ENCODE measurements at regions not wholly inside any gene's neighbourhood (a gene's known extent, or its start where the extent isn't known, plus 50 kb on each side); places are given as distances from the start of the nearest gene placed in this dataset.

GRCh38 chr1:218869276-218869675 is 304.4 kb upstream of the LYPLAL1 start:
- Histone ChIP-seq H3K9me3 (ENCODE audit: insufficient read depth in 2 of 2, low read depth in 1 of 2, low read length in 1 of 2) (no peaks in the 10 kb centered on the region), H3K4ac (replicated peaks; ENCODE audit: insufficient read length, low read depth, low read length) (no peak overlapping the region), H2BK15ac (ENCODE audit: low read length) (no peak overlapping the region), H2BK20ac (ENCODE audit: low read length) (no peak overlapping the region), H3K4me2 (ENCODE audit: insufficient read depth in 1 of 2, low read depth in 2 of 2, low read length in 2 of 2) (no peak overlapping the region), H3K36me3 (ENCODE audit: control insufficient read depth in 2 of 4, insufficient read depth in 4 of 4, low read length in 3 of 4) (no peaks in the 10 kb centered on the region), H4K8ac (ENCODE audit: extremely low read depth, insufficient read depth, low read length) (no peak overlapping the region), H4K20me1 (replicated peaks in 1 of 2; ENCODE audit: control insufficient read depth in 1 of 2, insufficient read depth in 2 of 2, low read length in 2 of 2) (no peaks in the 10 kb centered on the region), H3K27ac (ENCODE audit: low read depth, low read length) (no peak overlapping the region), H2AK5ac (ENCODE audit: low read depth, low read length) (no peak overlapping the region), H4K91ac (replicated peaks; ENCODE audit: insufficient read length, low read length) (no peak overlapping the region), H3K23me2 (ENCODE audit: low read depth, low read length) (no peaks in the 10 kb centered on the region), H3K56ac (replicated peaks; ENCODE audit: insufficient read length, low read depth, low read length) (no peak overlapping the region), H3K79me2 (ENCODE audit: control insufficient read depth in 1 of 2, insufficient read depth in 2 of 2, low read length in 2 of 2) (no peaks in the 10 kb centered on the region), H3K4me3 (ENCODE audit: extremely low read depth in 1 of 4, insufficient read depth in 2 of 4, low read depth in 3 of 4, low read length in 4 of 4) (no peak overlapping the region), H2AFZ (ENCODE audit: low read length) (no peak overlapping the region), H3K4me1 (replicated peaks in 1 of 4; ENCODE audit: control insufficient read depth in 3 of 4, insufficient read depth in 4 of 4, low read length in 3 of 4) (no peaks in the 10 kb centered on the region), H3K18ac (ENCODE audit: extremely low read depth, low read length) (no peak overlapping the region), H2BK120ac (replicated peaks; ENCODE audit: low read depth, low read length) (no peak overlapping the region), H3K27me3 (replicated peaks in 1 of 4; ENCODE audit: control insufficient read depth in 3 of 4, extremely low read depth in 1 of 4, insufficient read depth in 3 of 4, low read length in 3 of 4) (no peaks in the 10 kb centered on the region), H2BK12ac (ENCODE audit: low read depth, low read length) (no peak overlapping the region), H3K9ac (replicated peaks in 1 of 4; ENCODE audit: extremely low read depth in 1 of 4, low read depth in 3 of 4, low read length in 3 of 4) (no peak overlapping the region), H3K79me1 (ENCODE audit: low read depth, low read length) (no peaks in the 10 kb centered on the region), H2BK5ac (ENCODE audit: low read depth, low read length) (no peak overlapping the region), H3K23ac (ENCODE audit: insufficient read length) (no peak overlapping the region), H4K5ac (ENCODE audit: insufficient read length, low read depth, low read length) (no peak overlapping the region), H3K14ac (ENCODE audit: insufficient read length) (no peak overlapping the region)
- ChIA-PET CTCF (ENCODE audit: partially characterized antibody) (no interaction called here), POLR2A (ENCODE audit: partially characterized antibody) (no interaction called here)
- DNase-seq (ENCODE audit: low read depth in 1 of 2, low spot score in 2 of 2) (no peak), FAIRE-seq (no peak)
- TF ChIP-seq POU5F1 (IDR thresholded peaks at IDR 0.05; ENCODE audit: low read depth, low read length) (no peak), POLR2A (IDR thresholded peaks at IDR 0.05; ENCODE audit: control extremely low read depth in 1 of 2, low read depth in 2 of 2, low read length in 2 of 2) (no peak), BRCA1 (IDR thresholded peaks at IDR 0.05; ENCODE audit: low read depth, low read length) (no peak), RXRA (IDR thresholded peaks at IDR 0.05; ENCODE audit: insufficient read depth, low read depth, low read length) (no peak), SIX5 (IDR thresholded peaks at IDR 0.05; ENCODE audit: low read depth, low read length) (no peak), GTF2F1 (IDR thresholded peaks at IDR 0.05; ENCODE audit: borderline replicate concordance, low read depth, low read length) (no peak), CTBP2 (IDR thresholded peaks at IDR 0.05; ENCODE audit: borderline replicate concordance, insufficient read depth, insufficient read length, low read length) (no peak), TBP (IDR thresholded peaks at IDR 0.05; ENCODE audit: low read depth, low read length) (no peak), SIN3A (conservative IDR thresholded peaks at IDR 0.05 in 1 of 2, IDR thresholded peaks at IDR 0.05 in 1 of 2; ENCODE audit: low read depth in 1 of 2, low read length in 2 of 2) (no peak), POLR2AphosphoS5 (IDR thresholded peaks at IDR 0.05; ENCODE audit: low read depth, low read length) (no peak), TEAD4 (IDR thresholded peaks at IDR 0.05; ENCODE audit: low read depth, low read length) (no peak), PHF8 (conservative IDR thresholded peaks at IDR 0.05; ENCODE audit: low read depth, low read length) (no peak), CBX5 (IDR thresholded peaks at IDR 0.05; ENCODE audit: low read depth, low read length) (no peak), HDAC2 (IDR thresholded peaks at IDR 0.05; ENCODE audit: borderline replicate concordance in 1 of 2, low read depth in 2 of 2, low read length in 2 of 2) (no peak), EP300 (IDR thresholded peaks at IDR 0.05; ENCODE audit: borderline replicate concordance in 1 of 2, low read depth in 2 of 2, low read length in 2 of 2) (no peak), SP4 (IDR thresholded peaks at IDR 0.05; ENCODE audit: low read length) (no peak), KDM5A (IDR thresholded peaks at IDR 0.05; ENCODE audit: low read length) (no peak)
